Left lung (tissue), 4 donors: ENCODE measurements at regions not wholly inside any gene's neighbourhood (a gene's known extent, or its start where the extent isn't known, plus 50 kb on each side); places are given as distances from the start of the nearest gene placed in this dataset.

Experiments
- ATAC-seq: fragments of 200-7000 bp; cut with Tn5 transposase; one replicate; pipeline ENCODE4 v1.9.1; 2020; ENCODE audit warnings: moderate library complexity
- DNase-seq, 4 donors: peaks; one replicate each; pipeline ENCODE4 v3.0.0-alpha.2; 2013 to 2020
- H3K27ac ChIP-seq, 2 donors: fragments of 200-600 bp; sonication (generic) in 1 of 2; one replicate each; pipeline versions ENCODE4 v1.5.0 to v1.8.0; 2020 to 2021
- H3K27me3 ChIP-seq, 2 donors: fragments of 200-600 bp; sonication (generic) in 1 of 2; one replicate each; pipeline versions ENCODE4 v1.5.0 to v1.8.0; 2020 to 2021
- H3K36me3 ChIP-seq, 2 donors: fragments of 200-600 bp; sonication (generic) in 1 of 2; one replicate each; pipeline versions ENCODE4 v1.5.0 to v1.8.0; 2020 to 2021
- H3K4me1 ChIP-seq, 2 donors: fragments of 200-600 bp; one replicate each; pipeline ENCODE4 v1.8.0; 2021
- H3K4me3 ChIP-seq, 2 donors: fragments of 200-600 bp; sonication (generic) in 1 of 2; one replicate each; pipeline versions ENCODE4 v1.5.0 to v1.8.0; 2020 to 2021; ENCODE audit warnings: mild to moderate bottlenecking in 1 of 2
- H3K9me3 ChIP-seq, 2 donors: fragments of 200-600 bp; sonication (generic) in 1 of 2; one replicate each; pipeline versions ENCODE4 v1.5.0 to v1.8.0; 2020 to 2021
- intact Hi-C, 2 donors: fragments of 100-400 bp; cut with DNase I; formaldehyde crosslinking; loops; one replicate each; pipeline versions ENCODE4 v1.11.2 to v1.14.2; 2022
- TF ChIP-seq, protein P1 (sequence below), 2 donors: fragments of 200-600 bp; sonication (generic) in 1 of 2; IDR thresholded peaks; one replicate each; pipeline versions ENCODE4 v1.5.0 to v1.8.0; 2021; ENCODE audit warnings: antibody characterized with exemption in 2 of 2
- donor health status: DM: no; HTN: yes; CAD: no.
- donor health status: DM: no; HTN: no; CAD: no.

DNA sequence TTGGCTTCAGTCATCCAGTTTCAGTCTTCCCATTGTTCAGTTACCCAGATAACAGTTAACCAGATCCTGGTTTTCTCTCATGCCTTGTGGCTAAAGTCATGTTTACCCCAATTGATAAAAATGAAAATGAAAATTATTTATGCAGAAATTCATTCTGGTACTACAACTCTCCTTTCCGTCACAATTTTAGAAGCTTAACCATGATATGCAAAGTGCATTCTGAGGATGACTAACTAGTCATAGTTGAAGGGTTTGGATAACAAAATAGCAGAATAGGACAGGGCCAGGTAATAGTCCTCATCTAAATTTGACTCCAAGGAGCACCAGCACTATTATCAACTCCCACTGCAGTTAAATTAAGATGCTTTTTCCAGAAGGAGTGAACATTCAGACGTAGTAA lies 94.7 kb downstream of the NTMT2 start:
- intact Hi-C loops: no loop called here
- no peak overlapping the region for H3K27ac ChIP-seq
- no peaks in the 10 kb centered on the region for H3K4me1 ChIP-seq
- H3K36me3 ChIP-seq: no peaks in the 10 kb centered on the region
- H3K9me3 ChIP-seq: no peaks in the 10 kb centered on the region
- TF ChIP-seq, protein P1, sequence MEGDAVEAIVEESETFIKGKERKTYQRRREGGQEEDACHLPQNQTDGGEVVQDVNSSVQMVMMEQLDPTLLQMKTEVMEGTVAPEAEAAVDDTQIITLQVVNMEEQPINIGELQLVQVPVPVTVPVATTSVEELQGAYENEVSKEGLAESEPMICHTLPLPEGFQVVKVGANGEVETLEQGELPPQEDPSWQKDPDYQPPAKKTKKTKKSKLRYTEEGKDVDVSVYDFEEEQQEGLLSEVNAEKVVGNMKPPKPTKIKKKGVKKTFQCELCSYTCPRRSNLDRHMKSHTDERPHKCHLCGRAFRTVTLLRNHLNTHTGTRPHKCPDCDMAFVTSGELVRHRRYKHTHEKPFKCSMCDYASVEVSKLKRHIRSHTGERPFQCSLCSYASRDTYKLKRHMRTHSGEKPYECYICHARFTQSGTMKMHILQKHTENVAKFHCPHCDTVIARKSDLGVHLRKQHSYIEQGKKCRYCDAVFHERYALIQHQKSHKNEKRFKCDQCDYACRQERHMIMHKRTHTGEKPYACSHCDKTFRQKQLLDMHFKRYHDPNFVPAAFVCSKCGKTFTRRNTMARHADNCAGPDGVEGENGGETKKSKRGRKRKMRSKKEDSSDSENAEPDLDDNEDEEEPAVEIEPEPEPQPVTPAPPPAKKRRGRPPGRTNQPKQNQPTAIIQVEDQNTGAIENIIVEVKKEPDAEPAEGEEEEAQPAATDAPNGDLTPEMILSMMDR (IDR thresholded peaks at IDR 0.05): no peak
- H3K27me3 ChIP-seq: no peaks in the 10 kb centered on the region
- no peak overlapping the region for H3K4me3 ChIP-seq
- DNase-seq: no peak
- no peak for ATAC-seq

DNA sequence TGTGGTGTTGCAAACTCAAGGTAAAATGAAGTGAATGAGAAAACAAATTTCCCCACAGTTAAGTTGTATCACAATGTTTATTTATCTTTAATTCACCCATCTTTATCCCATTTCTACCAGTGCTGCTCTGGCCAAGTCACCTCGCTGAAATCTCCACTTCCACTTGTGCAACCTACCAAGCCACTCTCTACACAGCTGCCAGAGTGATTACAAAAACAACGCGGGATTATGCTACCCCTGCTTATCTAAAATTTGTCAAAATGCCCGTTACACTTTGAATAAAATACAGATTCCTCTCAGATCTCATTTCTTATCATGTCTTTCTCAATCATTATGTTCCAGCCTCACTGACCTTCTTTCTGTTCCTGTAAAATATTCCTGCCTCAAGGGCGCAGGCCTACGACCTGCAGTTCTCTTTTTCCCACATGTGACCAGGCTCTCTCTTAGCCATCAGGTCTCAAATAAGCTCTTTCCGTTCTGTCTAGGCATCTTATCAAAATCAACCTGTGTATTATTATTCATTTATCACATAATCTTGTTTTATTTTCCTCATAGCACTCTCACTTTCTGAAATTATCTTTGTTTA lies 95.6 kb downstream of the NTMT2 start:
- no peak for ATAC-seq

DNA sequence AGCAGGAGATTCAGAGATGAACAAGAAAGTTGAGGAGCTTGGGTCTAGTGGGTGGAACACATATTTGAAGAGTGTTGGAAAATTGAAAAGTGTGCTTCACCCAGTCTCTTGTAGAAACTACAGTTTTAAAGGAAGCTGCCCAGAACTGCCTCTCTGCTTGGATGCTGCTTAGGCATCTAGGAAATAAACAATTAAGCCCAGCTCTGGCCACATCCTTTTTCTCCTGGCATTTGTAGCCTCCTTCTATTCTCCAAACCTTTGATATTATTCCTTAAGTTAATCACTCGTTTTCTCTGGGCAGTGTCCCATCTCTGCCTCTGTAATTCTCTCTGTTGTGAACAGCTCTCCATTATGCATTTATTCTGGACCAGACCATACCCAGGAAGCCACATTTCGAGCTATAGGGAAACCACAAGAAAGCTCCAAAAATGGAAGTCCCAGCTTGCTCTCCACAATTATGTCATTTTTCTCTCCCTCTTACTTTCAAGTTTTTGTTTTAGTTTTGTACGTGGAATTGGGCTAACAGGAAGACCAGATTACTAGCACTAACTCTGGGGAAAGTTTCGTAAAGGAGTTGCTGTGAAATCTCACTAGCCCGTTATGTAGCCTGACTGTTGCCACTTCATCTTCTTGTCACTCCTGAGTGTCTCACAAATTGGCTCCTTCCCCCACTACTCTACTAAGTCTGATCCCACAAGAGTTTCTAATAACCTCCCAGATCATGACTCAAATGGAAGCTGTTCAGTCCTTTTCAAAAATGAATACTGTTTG lies 102.2 kb downstream of the NTMT2 start:
- Histone ChIP-seq H3K4me3 (no peak overlapping the region), H3K27ac (no peak overlapping the region), H3K4me1 (no peaks in the 10 kb centered on the region), H3K27me3 (no peaks in the 10 kb centered on the region), H3K36me3 (no peaks in the 10 kb centered on the region), H3K9me3 (peaks cover 0 to 13% of the 10 kb centered on the region in 2 donors)
- DNase-seq: no peak
- no peak for ATAC-seq
- TF ChIP-seq, protein P1 (IDR thresholded peaks at IDR 0.05): no peak
- intact Hi-C loops: no loop called here

More for the DNA sequence above, 95.6 kb downstream of the NTMT2 start:
- H3K36me3 ChIP-seq: no peaks in the 10 kb centered on the region
- no peaks in the 10 kb centered on the region for H3K4me1 ChIP-seq
- intact Hi-C loops: no loop called here
- H3K27ac ChIP-seq: no peak overlapping the region
- no peaks in the 10 kb centered on the region for H3K27me3 ChIP-seq
- H3K4me3 ChIP-seq: no peak overlapping the region
- DNase-seq: no peak
- TF ChIP-seq, protein P1 (IDR thresholded peaks at IDR 0.05): no peak
- no peaks in the 10 kb centered on the region for H3K9me3 ChIP-seq

DNA sequence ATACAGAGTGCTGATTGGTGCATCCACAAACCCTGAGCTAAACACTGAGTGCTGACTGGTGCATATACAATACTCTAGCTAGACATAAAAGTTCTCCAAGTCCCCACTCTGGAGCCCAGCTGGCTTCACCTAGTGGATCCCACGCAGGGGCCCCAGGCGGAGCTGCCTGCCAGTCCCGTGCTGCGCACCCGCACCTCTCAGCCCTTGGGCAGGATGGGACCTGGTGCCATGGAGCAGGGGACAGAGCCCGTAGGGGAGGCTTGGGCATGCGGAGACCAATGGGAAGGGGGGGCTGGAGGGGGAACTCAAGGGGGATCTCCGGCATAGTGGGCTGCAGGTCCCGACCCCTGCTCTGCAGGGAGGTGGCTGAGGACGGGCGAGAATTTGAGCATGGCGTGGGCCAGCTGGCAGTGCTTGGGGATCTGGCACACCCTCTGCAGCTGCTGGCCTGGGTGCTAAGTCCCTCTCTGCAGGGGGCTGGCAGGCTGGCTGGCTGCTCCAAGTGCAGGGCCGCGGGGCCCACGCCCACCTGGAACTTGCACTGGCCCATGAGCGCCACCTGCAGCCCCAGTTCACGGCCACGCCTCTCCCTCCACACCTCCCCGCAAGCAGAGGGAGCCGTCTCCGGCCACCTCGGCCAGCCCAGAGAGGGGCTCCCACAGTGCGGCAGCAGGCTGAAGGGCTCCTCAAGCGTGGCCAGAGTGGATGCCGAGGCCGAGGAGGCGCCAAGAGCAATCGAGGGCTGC lies 104.9 kb downstream of the NTMT2 start:
- H3K36me3 ChIP-seq: no peaks in the 10 kb centered on the region
- no peaks in the 10 kb centered on the region for H3K4me1 ChIP-seq
- intact Hi-C loops: no loop called here
- peak in 1 of 4 donors; percentile 70 for DNase-seq
- no peak for ATAC-seq
- no peak overlapping the region for H3K4me3 ChIP-seq
- no peak overlapping the region for H3K27ac ChIP-seq
- TF ChIP-seq, protein P1 (IDR thresholded peaks at IDR 0.05): no peak
- no peaks in the 10 kb centered on the region for H3K27me3 ChIP-seq
- peaks cover 0 to 13% of the 10 kb centered on the region in 2 donors for H3K9me3 ChIP-seq
